AG04450 (cell line): ENCODE measurements at regions not wholly inside any gene's neighbourhood (a gene's known extent, or its start where the extent isn't known, plus 50 kb on each side); places are given as distances from the start of the nearest gene placed in this dataset.

Source experiments
- CTCF ChIA-PET: fragments of 300-600, 350-600 bp; formaldehyde crosslinking; extraction: SDS; loops from one replicate; lab custom pipeline; 2022; ENCODE audit warnings: antibody characterized with exemption, inconsistent platforms; lab: Charles Lee
- POLR2A ChIA-PET: fragments of 350-600 bp; formaldehyde crosslinking; extraction: SDS; loops from one replicate; lab custom pipeline; 2021; ENCODE audit warnings: antibody characterized with exemption, inconsistent platforms; lab: Yijun Ruan, JAX
- DNase-seq: peaks from one replicate; pipeline ENCODE4 v3.0.0-alpha.2; 2011; ENCODE audit warnings: low read depth, low spot score
- H3K27ac ChIP-seq: one replicate; pipeline ENCODE4 v1.5.1; 2012; ENCODE audit warnings: low read depth, low read length, control low read depth
- H3K27me3 ChIP-seq: one replicate; pipeline ENCODE4 v1.6.0; 2012; ENCODE audit warnings: low read length; ENCODE audit not compliant: control insufficient read depth, insufficient read depth
- H3K4me3 ChIP-seq: 2 replicates; pipeline ENCODE4 v1.5.1; 2011; ENCODE audit warnings: mild to moderate bottlenecking, low read depth, low read length, control low read depth
- H3K9me3 ChIP-seq: 2 replicates; pipeline ENCODE4 v1.5.1; 2012; ENCODE audit warnings: low read length; ENCODE audit not compliant: control insufficient read depth, insufficient read depth
- CTCF ChIP-seq: IDR thresholded peaks from 2 replicates; pipeline ENCODE4 v1.5.1; 2011; ENCODE audit warnings: low read depth, low read length, control low read depth, inconsistent platforms

DNA sequence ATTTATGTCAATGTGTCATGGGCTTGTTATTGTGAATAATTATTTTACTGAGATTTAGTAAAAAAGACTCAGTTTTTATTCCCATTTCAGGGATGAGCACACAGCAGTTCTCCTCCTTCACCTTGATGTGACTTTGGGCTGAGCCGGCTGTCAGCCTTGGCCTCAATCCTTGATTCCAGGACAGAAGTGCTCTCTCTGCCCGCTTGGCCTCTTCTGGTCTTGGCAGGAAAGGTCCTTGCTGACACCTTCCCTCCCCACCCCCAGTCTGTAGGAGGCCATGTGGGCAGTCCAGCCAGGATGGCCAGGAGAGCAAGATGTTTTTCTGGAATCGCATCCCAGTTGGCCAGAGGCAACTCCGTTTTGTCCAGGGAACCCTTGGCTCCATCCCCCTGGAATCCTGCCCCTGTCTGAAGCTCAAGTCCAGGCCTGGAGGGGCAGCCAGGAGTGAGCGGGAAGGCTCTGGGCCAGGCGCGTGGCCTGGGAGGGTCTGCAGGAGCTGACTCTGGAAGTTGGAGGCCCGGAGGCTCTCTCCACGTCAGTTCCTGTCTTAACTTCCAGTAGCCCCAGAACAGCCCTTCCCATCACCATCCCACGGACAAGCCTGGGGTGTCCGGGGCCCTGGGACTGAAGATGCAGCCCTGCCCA lies 100.9 kb downstream of the PDGFA start:
- peaks cover 9% of the 10 kb centered on the region for H3K27me3 ChIP-seq
- TF ChIP-seq CTCF: no peak
- CTCF ChIA-PET: no interaction called here
- H3K9me3 ChIP-seq: peaks cover 56% of the 10 kb centered on the region
- POLR2A ChIA-PET: no interaction called here
- H3K4me3 ChIP-seq: no peak overlapping the region
- no peak for DNase-seq
- H3K27ac ChIP-seq: no peak overlapping the region

DNA sequence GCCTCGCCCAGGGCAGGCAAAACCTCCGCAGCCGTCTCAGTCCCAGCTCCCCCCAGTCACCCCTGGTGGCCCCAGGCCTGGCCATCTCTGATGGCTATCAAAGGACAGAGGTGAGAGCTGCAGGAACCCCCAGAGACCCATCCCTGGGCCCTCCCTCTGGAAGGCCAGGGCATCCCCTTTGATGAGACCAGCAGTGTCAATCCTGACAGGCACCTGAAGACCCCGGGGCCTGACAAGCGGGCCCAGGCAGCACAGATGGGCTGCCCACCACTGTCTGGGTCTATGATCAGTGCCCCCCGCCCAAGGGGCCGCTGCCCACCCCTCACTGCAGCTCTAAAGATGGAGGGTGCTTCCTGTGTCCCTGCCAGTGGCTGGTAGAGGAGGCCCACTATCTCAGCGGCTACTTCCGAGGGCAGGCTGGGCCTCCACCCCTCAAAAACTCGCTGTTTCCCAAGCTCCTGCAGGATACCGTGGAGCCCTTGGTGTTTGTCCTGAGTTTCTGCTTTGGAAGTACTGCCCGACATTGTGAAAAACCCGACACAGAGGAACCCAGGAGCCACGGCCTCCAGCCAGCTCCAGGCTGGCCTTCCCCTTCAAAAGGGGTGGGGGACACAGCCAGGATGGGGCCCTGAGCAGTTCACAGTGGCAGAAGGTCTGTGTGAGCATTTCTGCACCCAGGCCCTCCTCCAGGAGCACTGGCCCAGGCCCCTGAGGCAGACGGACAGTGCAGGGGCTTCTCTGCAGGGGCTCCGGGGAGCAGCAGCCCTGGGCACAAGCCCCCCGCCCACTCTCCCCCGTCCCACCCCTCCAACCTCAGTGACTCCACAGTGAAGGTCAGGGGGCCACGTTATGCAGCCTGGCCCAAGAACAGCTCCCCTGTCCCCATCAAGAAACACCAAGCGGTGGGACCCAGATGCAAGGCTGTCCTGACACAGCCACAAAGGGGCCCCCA lies 99.2 kb downstream of the PDGFA start:
- no peak for DNase-seq
- Histone ChIP-seq H3K9me3 (peaks cover 49% of the 10 kb centered on the region), H3K27me3 (peaks cover 13% of the 10 kb centered on the region), H3K27ac (no peak overlapping the region), H3K4me3 (no peak overlapping the region)
- POLR2A ChIA-PET: no interaction called here
- no peak for TF ChIP-seq CTCF
- CTCF ChIA-PET: no interaction called here

GRCh38 chr7:421136-421991 lies 98.3 kb downstream of the PDGFA start:
- ChIA-PET POLR2A (no interaction called here), CTCF (no interaction called here)
- DNase-seq: no peak
- TF ChIP-seq CTCF: no peak
- peaks cover 18% of the 10 kb centered on the region for H3K27me3 ChIP-seq
- H3K9me3 ChIP-seq: peaks cover 42% of the 10 kb centered on the region
- H3K4me3 ChIP-seq: no peak overlapping the region
- H3K27ac ChIP-seq: no peak overlapping the region

DNA sequence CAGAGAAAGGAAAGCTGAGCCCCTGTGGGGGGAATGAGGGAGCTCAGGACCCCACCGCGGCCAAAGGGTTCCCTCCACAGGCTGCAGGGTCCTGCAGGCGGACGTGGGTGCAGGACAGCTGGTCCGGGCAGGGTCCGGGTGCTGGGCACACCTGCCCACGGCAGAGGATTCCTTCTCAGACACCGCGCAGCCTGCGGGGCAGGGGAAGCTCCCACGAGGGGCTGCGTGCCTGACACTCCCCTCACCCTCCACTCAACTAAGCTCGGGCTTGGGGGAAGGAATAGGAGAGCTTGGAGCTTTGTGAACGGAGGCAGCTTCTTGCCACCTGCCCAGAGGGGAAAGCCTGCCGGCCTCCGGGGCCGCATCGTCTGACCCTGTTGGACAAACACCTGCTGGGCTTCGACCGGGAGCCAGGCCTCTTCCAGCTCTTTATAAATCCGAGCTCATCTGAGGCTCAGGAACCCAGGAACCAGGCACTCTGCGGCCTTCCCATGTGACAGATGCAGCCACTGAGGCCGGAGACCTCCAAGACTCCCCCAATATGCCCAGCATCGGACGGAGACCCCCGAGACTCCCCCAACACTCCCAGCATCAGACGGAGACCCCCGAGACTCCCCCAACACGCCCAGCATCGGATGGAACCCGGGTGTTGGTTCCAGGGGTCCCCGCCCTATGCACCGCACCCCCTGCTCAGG lies 97.3 kb downstream of the PDGFA start:
- ChIA-PET POLR2A (no interaction called here), CTCF (no interaction called here)
- Histone ChIP-seq H3K27me3 (peaks cover 21% of the 10 kb centered on the region), H3K27ac (no peak overlapping the region), H3K4me3 (no peak overlapping the region), H3K9me3 (peaks cover 35% of the 10 kb centered on the region)
- no peak for DNase-seq
- no peak for TF ChIP-seq CTCF
